ENCODE measurements at regions not wholly inside any gene's neighbourhood (a gene's known extent, or its start where the extent isn't known, plus 50 kb on each side); places are given as distances from the start of the nearest gene placed in this dataset.
"Not testable (repeated sequence)": the region's sequence is repeated elsewhere in the genome, so short reads cannot be mapped to it uniquely, and the experiment has no call there.

GRCh38 chr19:31001991-31002390 lies 347.2 kb downstream of the TSHZ3 start:
- no peak for DNase-seq (ENCODE audit: extremely low spot score)
- no peak overlapping the region for H3K4me3 ChIP-seq (ENCODE audit: low read depth, low read length)
- WGBS, result 85% methylated on average over 11 of the region's 11 CpGs
- H3K36me3 ChIP-seq (ENCODE audit: insufficient read depth), result no peaks in the 10 kb centered on the region
- no peak overlapping the region for H3K27ac ChIP-seq (ENCODE audit: low read depth)
- no peaks in the 10 kb centered on the region for H3K4me1 ChIP-seq (ENCODE audit: insufficient read depth)

GRCh38 chr19:31000913-31001312 lies 348.3 kb downstream of the TSHZ3 start:
- WGBS, result 89% methylated on average over 2 of the region's 2 CpGs
- Histone ChIP-seq H3K4me3 (ENCODE audit: low read depth, low read length) (no peak overlapping the region), H3K36me3 (ENCODE audit: insufficient read depth) (no peaks in the 10 kb centered on the region), H3K27ac (ENCODE audit: low read depth) (no peak overlapping the region), H3K4me1 (ENCODE audit: insufficient read depth) (no peaks in the 10 kb centered on the region)
- no peak for DNase-seq (ENCODE audit: extremely low spot score)

- Histone ChIP-seq H3K27ac (ENCODE audit: low read depth) (no peak overlapping the region), H3K4me3 (ENCODE audit: low read depth, low read length) (no peak overlapping the region), H3K4me1 (ENCODE audit: insufficient read depth) (no peaks in the 10 kb centered on the region), H3K36me3 (ENCODE audit: insufficient read depth) (no peaks in the 10 kb centered on the region)
- WGBS, result 54% methylated on average over 2 of the region's 2 CpGs
- no peak for DNase-seq (ENCODE audit: extremely low spot score)
These were observed 349.5 kb downstream of the TSHZ3 start for GRCh38 chr19:30999726-31000125.

GRCh38 chr19:30997222-30997621 lies 352.0 kb downstream of the TSHZ3 start:
- Histone ChIP-seq H3K27ac (ENCODE audit: low read depth) (no peak overlapping the region), H3K4me3 (ENCODE audit: low read depth, low read length) (no peak overlapping the region), H3K36me3 (ENCODE audit: insufficient read depth) (no peaks in the 10 kb centered on the region), H3K4me1 (ENCODE audit: insufficient read depth) (no peaks in the 10 kb centered on the region)
- DNase-seq (ENCODE audit: extremely low spot score), result no peak
- WGBS, result 60% methylated on average over 4 of the region's 4 CpGs

- H3K36me3 ChIP-seq (ENCODE audit: insufficient read depth), result no peaks in the 10 kb centered on the region
- no peak overlapping the region for H3K4me3 ChIP-seq (ENCODE audit: low read depth, low read length)
- H3K4me1 ChIP-seq (ENCODE audit: insufficient read depth), result no peaks in the 10 kb centered on the region
- WGBS, result 55% methylated on average over 4 of the region's 4 CpGs
- no peak for DNase-seq (ENCODE audit: extremely low spot score)
- H3K27ac ChIP-seq (ENCODE audit: low read depth), result no peak overlapping the region
These were observed 370.6 kb downstream of the TSHZ3 start for GRCh38 chr19:30978639-30979038.

GRCh38 chr19:30969591-30969990 lies 379.6 kb downstream of the TSHZ3 start:
- Histone ChIP-seq H3K4me3 (ENCODE audit: low read depth, low read length) (no peak overlapping the region), H3K36me3 (ENCODE audit: insufficient read depth) (no peaks in the 10 kb centered on the region), H3K4me1 (ENCODE audit: insufficient read depth) (no peaks in the 10 kb centered on the region), H3K27ac (ENCODE audit: low read depth) (no peak overlapping the region)
- DNase-seq (ENCODE audit: extremely low spot score), result no peak
- WGBS, result 62% methylated on average over 2 of the region's 2 CpGs

- no peak for DNase-seq (ENCODE audit: extremely low spot score)
- H3K4me3 ChIP-seq (ENCODE audit: low read depth, low read length), result no peak overlapping the region
- no peak overlapping the region for H3K27ac ChIP-seq (ENCODE audit: low read depth)
- WGBS, result 83% methylated on average over 5 of the region's 5 CpGs
- no peaks in the 10 kb centered on the region for H3K36me3 ChIP-seq (ENCODE audit: insufficient read depth)
- H3K4me1 ChIP-seq (ENCODE audit: insufficient read depth), result no peaks in the 10 kb centered on the region
These were observed 380.3 kb downstream of the TSHZ3 start for GRCh38 chr19:30968841-30969399.

GRCh38 chr19:30968210-30968609 lies 381.0 kb downstream of the TSHZ3 start:
- no peak overlapping the region for H3K4me3 ChIP-seq (ENCODE audit: low read depth, low read length)
- DNase-seq (ENCODE audit: extremely low spot score), result no peak
- no peaks in the 10 kb centered on the region for H3K36me3 ChIP-seq (ENCODE audit: insufficient read depth)
- no peak overlapping the region for H3K27ac ChIP-seq (ENCODE audit: low read depth)
- WGBS, result 92% methylated on average over 5 of the region's 5 CpGs
- no peaks in the 10 kb centered on the region for H3K4me1 ChIP-seq (ENCODE audit: insufficient read depth)

- H3K4me1 ChIP-seq (ENCODE audit: insufficient read depth), result no peaks in the 10 kb centered on the region
- no peaks in the 10 kb centered on the region for H3K36me3 ChIP-seq (ENCODE audit: insufficient read depth)
- no peak for DNase-seq (ENCODE audit: extremely low spot score)
- WGBS, result 80% methylated on average over 4 of the region's 4 CpGs
- H3K27ac ChIP-seq (ENCODE audit: low read depth), result no peak overlapping the region
- H3K4me3 ChIP-seq (ENCODE audit: low read depth, low read length), result no peak overlapping the region
These were observed 382.8 kb downstream of the TSHZ3 start for GRCh38 chr19:30966486-30966885.

- H3K4me1 ChIP-seq (ENCODE audit: insufficient read depth), result no peaks in the 10 kb centered on the region
- 93% methylated on average over 3 of the region's 3 CpGs for WGBS
- no peak for DNase-seq (ENCODE audit: extremely low spot score)
- no peak overlapping the region for H3K4me3 ChIP-seq (ENCODE audit: low read depth, low read length)
- H3K36me3 ChIP-seq (ENCODE audit: insufficient read depth), result no peaks in the 10 kb centered on the region
- H3K27ac ChIP-seq (ENCODE audit: low read depth), result no peak overlapping the region
These were observed 390.2 kb downstream of the TSHZ3 start for GRCh38 chr19:30959011-30959410.

- Histone ChIP-seq H3K4me3 (ENCODE audit: low read depth, low read length) (no peak overlapping the region), H3K27ac (ENCODE audit: low read depth) (no peak overlapping the region), H3K4me1 (ENCODE audit: insufficient read depth) (no peaks in the 10 kb centered on the region), H3K36me3 (ENCODE audit: insufficient read depth) (no peaks in the 10 kb centered on the region)
- DNase-seq (ENCODE audit: extremely low spot score), result no peak
- WGBS, result 89% methylated on average over 12 of the region's 12 CpGs
These were observed 393.8 kb downstream of the TSHZ3 start for GRCh38 chr19:30955112-30956104.

- not testable (repeated sequence) for H3K4me3 ChIP-seq (ENCODE audit: low read depth, low read length); H3K36me3 ChIP-seq (ENCODE audit: insufficient read depth); H3K4me1 ChIP-seq (ENCODE audit: insufficient read depth); H3K27ac ChIP-seq (ENCODE audit: low read depth); DNase-seq (ENCODE audit: extremely low spot score)
- WGBS, result 93% methylated on average over 6 of the region's 6 CpGs
These were observed 404.8 kb downstream of the TSHZ3 start for GRCh38 chr19:30944276-30944932.

GRCh38 chr19:30943101-30943843 lies 406.0 kb downstream of the TSHZ3 start:
- H3K4me3 ChIP-seq (ENCODE audit: low read depth, low read length), result no peak overlapping the region
- H3K4me1 ChIP-seq (ENCODE audit: insufficient read depth), result no peaks in the 10 kb centered on the region
- no peak for DNase-seq (ENCODE audit: extremely low spot score)
- H3K36me3 ChIP-seq (ENCODE audit: insufficient read depth), result no peaks in the 10 kb centered on the region
- WGBS, result 67% methylated on average over 13 of the region's 13 CpGs
- H3K27ac ChIP-seq (ENCODE audit: low read depth), result no peak overlapping the region

Measured in urinary bladder (tissue), 3 donors.